ENCODE measurements at regions not wholly inside any gene's neighbourhood (a gene's known extent, or its start where the extent isn't known, plus 50 kb on each side); places are given as distances from the start of the nearest gene placed in this dataset.

DNA sequence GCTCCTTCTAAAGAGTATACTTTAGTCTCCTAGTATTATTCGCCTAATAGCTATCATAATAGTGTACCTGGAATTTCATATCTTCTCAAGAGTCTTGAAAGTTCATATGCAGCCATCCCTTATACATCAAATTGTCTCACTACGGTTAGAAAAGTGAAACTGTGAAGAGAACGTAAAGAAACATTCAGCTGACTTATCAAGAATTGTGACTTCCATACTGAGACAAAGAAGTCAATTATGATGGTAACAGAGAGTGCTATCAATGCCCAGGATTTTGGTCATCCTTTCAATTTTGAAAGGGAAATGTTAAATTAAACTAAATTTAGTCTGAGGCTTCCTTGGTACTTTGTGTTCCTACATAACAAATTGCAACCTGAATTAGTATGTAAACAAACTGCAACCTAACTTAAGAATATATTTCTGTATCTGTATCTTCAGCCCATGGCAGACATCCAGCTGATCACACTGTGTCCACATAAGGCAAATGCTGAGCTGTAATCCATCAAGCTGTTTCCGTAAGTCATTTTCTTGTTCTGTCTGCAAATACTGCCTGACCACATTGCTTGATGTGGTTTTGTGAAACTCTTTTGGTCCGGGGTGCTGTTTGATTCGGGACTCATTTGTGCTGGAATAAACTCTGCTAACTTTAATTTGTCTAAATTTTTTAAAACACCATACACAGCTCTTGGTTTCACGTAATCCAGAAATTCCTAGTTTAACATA lies 469.6 kb downstream of the SI start:
- TF ChIP-seq, protein P1, sequence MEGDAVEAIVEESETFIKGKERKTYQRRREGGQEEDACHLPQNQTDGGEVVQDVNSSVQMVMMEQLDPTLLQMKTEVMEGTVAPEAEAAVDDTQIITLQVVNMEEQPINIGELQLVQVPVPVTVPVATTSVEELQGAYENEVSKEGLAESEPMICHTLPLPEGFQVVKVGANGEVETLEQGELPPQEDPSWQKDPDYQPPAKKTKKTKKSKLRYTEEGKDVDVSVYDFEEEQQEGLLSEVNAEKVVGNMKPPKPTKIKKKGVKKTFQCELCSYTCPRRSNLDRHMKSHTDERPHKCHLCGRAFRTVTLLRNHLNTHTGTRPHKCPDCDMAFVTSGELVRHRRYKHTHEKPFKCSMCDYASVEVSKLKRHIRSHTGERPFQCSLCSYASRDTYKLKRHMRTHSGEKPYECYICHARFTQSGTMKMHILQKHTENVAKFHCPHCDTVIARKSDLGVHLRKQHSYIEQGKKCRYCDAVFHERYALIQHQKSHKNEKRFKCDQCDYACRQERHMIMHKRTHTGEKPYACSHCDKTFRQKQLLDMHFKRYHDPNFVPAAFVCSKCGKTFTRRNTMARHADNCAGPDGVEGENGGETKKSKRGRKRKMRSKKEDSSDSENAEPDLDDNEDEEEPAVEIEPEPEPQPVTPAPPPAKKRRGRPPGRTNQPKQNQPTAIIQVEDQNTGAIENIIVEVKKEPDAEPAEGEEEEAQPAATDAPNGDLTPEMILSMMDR (IDR thresholded peaks at IDR 0.05): no peak
- TF ChIP-seq EP300 (IDR thresholded peaks at IDR 0.05) (no peak), POLR2AphosphoS5 (IDR thresholded peaks at IDR 0.05) (no peak)

Data from gastroesophageal sphincter (tissue), 3 donors.